ENCODE measurements at regions not wholly inside any gene's neighbourhood (a gene's known extent, or its start where the extent isn't known, plus 50 kb on each side); places are given as distances from the start of the nearest gene placed in this dataset.

- intact Hi-C loops (cut with micrococcal nuclease; ENCODE audit: unreplicated experiment): no loop called here
- Histone ChIP-seq H3K9ac (ENCODE audit: insufficient read depth, low read depth, low read length) (no peak overlapping the region), H3K4me3 (replicated peaks in 1 of 3; ENCODE audit: insufficient read depth in 1 of 3, low read depth in 2 of 3, low read length in 3 of 3) (no peak overlapping the region), H4K20me1 (ENCODE audit: insufficient read depth, low read length) (no peaks in the 10 kb centered on the region), H3K27ac (ENCODE audit: extremely low read length, insufficient read depth, low read length) (no peak overlapping the region), H3K4me2 (ENCODE audit: low read depth, low read length) (no peak overlapping the region), H2AFZ (ENCODE audit: low read length) (no peak overlapping the region), H3K79me2 (ENCODE audit: insufficient read depth, low read length) (no peaks in the 10 kb centered on the region), H3K9me3 (ENCODE audit: low read length) (no peaks in the 10 kb centered on the region), H3K27me3 (ENCODE audit: control insufficient read depth in 1 of 2, insufficient read depth in 2 of 2, low read length in 2 of 2) (no peaks in the 10 kb centered on the region), H3K36me3 (replicated peaks in 1 of 2; ENCODE audit: control insufficient read depth in 1 of 2, insufficient read depth in 2 of 2, low read length in 2 of 2) (no peaks in the 10 kb centered on the region), H3K4me1 (ENCODE audit: insufficient read depth, low read length) (no peaks in the 10 kb centered on the region)
- in situ Hi-C loops (cut with HindIII; ENCODE audit: extremely low pct_ligation_motif_present, low pct_unique_long_range_greater_than_20kb): no loop called here
- CTCF ChIA-PET (ENCODE audit: low intra/inter-chr PET ratio, low total read pairs): no interaction called here
- TF ChIP-seq CBFB (CRISPR knock-in tag; IDR thresholded peaks at IDR 0.05): no peak
- TF ChIP-seq, protein P1, sequence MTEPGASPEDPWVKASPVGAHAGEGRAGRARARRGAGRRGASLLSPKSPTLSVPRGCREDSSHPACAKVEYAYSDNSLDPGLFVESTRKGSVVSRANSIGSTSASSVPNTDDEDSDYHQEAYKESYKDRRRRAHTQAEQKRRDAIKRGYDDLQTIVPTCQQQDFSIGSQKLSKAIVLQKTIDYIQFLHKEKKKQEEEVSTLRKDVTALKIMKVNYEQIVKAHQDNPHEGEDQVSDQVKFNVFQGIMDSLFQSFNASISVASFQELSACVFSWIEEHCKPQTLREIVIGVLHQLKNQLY (CRISPR knock-in tag; IDR thresholded peaks at IDR 0.05): no peak
- TF ChIP-seq ZNF670 (CRISPR knock-in tag; IDR thresholded peaks at IDR 0.05; ENCODE audit: borderline replicate concordance): no peak
- TF ChIP-seq ZSCAN22 (CRISPR knock-in tag; IDR thresholded peaks at IDR 0.05): no peak
- TF ChIP-seq IRX3 (CRISPR knock-in tag; IDR thresholded peaks at IDR 0.05; ENCODE audit: borderline replicate concordance, low read depth): no peak
- TF ChIP-seq, protein P2, sequence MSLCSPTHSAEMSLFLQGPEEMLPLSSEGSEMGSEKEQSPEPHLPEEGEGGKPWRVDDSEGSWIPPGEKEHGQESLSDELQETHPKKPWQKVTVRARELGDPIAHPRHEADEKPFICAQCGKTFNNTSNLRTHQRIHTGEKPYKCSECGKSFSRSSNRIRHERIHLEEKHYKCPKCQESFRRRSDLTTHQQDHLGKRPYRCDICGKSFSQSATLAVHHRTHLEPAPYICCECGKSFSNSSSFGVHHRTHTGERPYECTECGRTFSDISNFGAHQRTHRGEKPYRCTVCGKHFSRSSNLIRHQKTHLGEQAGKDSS (CRISPR knock-in tag; IDR thresholded peaks at IDR 0.05; ENCODE audit: borderline replicate concordance, low read depth): no peak
- no peak for TF ChIP-seq ZNF616 (CRISPR knock-in tag; IDR thresholded peaks at IDR 0.05; ENCODE audit: low read depth)
- TF ChIP-seq ZNF460 (CRISPR knock-in tag; IDR thresholded peaks at IDR 0.05; ENCODE audit: borderline replicate concordance): no peak
- no peak for TF ChIP-seq JUNB (CRISPR knock-in tag; IDR thresholded peaks at IDR 0.05; ENCODE audit: borderline replicate concordance)
- no peak for TF ChIP-seq ZNF20 (CRISPR knock-in tag; IDR thresholded peaks at IDR 0.05)
- TF ChIP-seq RFX1 (IDR thresholded peaks at IDR 0.05): no peak
- FAIRE-seq (no peak), DNase-seq (ENCODE audit: low spot score) (no peak), ATAC-seq (no peak)
- 2% methylated on average over 2 of the region's 2 CpGs for WGBS (ENCODE audit: low lambda C conversion rate)
- POLR2A ChIA-PET: no interaction called here
- BruUV-seq (replicated peaks): no TSS peak
Measured at GRCh38 chr4:149009223-149009622, 567.0 kb upstream of the NR3C2 start.

Data from HepG2 (cell line).